Right cardiac atrium (tissue), 5 donors: ENCODE measurements at regions not wholly inside any gene's neighbourhood (a gene's known extent, or its start where the extent isn't known, plus 50 kb on each side); places are given as distances from the start of the nearest gene placed in this dataset.

Experiments used
- ATAC-seq, 2 donors: fragments of 200-7000 bp; cut with Tn5 transposase; one replicate each; pipeline versions ENCODE4 v1.8.0 to v1.9.1; 2020; ENCODE audit warnings: moderate library complexity in 2 of 2, mild to moderate bottlenecking in 1 of 2
- DNase-seq, 3 donors: peaks; one replicate each; pipeline ENCODE4 v3.0.0-alpha.2; 2020
- H3K27ac ChIP-seq: one replicate; pipeline ENCODE4 v1.5.1; 2013; ENCODE audit warnings: mild to moderate bottlenecking, low read length, control low read depth, moderate library complexity
- H3K27me3 ChIP-seq: one replicate; pipeline ENCODE4 v1.6.1; 2013; ENCODE audit not compliant: control insufficient read depth, insufficient read depth
- H3K4me1 ChIP-seq: one replicate; pipeline ENCODE4 v1.6.1; 2013; ENCODE audit warnings: low read length; ENCODE audit not compliant: control insufficient read depth, insufficient read depth
- H3K4me3 ChIP-seq: one replicate; pipeline ENCODE4 v1.5.1; 2013; ENCODE audit warnings: low read length, control low read depth
- H3K9me3 ChIP-seq: one replicate; pipeline ENCODE4 v1.6.1; 2013; ENCODE audit warnings: low read length; ENCODE audit not compliant: control insufficient read depth
- WGBS: extraction: QIAGEN DNeasy Blood & Tissue Kit; methylation state at CpG from one replicate; pipeline ENCODE4 v1.1.7; 2013; 5-methylcytosine and 5-hydroxymethylcytosine counted together
- intact Hi-C, 4 donors: fragments of 100-400 bp; cut with DNase I; formaldehyde crosslinking; loops; one replicate each; pipeline versions ENCODE4 v1.11.0 to v1.14.0; 2022 to 2023
- donor health status: healthy with polysubstance abuse.
- donor health status: DM: no; HTN: yes; CAD: no.
- donor health status: DM: no; HTN: no; CAD: no.
- donor health status: DM: no; HTN: yes; CAD: no; lungs with severe emphysema.
- donor health status: DM: yes; HTN: yes; CAD: no.

DNA sequence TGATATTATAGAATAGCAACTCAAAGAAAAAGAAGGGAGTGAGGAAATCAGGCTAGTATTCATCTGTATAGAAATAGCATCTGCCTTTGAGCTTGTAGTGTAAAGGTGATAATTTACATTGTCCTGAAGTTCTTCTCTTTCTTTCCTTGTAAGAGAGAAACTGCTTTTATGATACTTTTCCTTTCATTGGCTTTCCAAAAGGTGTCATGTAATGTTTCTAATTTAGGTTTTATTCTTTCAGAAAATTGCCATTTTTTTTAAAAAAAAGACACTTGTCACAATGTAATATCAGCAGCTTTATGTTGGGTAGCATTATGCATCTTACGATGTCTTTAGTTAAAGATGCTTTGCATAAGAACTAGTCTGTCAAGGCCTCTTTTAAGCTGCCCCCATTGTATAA is 1153.8 kb upstream of the PCDH7 start:
- no peak for ATAC-seq
- H3K4me3 ChIP-seq = no peak overlapping the region
- 96% methylated on average over 1 of the region's 1 CpG for WGBS
- DNase-seq = no peak
- no peak overlapping the region for H3K27ac ChIP-seq
- intact Hi-C loops = no loop called here
- no peaks in the 10 kb centered on the region for H3K27me3 ChIP-seq
- H3K9me3 ChIP-seq = no peaks in the 10 kb centered on the region
- no peaks in the 10 kb centered on the region for H3K4me1 ChIP-seq

DNA sequence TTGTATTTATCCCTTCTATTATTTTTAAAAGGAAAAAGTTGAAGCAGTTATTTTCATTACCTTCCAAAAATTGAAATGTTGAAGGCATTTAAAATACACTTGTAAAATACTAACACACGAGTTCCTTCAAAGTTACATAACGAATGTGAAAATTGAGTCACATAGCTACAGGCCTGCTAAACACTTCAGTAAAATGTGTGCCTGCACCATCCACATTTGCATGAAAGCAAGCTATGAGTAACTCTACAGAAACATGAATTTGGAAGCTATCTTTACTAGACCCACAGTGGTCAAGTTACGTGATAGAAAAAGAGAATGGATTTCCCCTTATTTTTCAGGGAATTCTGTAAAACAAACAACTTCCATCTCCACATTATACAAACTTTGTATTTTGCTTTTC is 1148.8 kb upstream of the PCDH7 start:
- no peak overlapping the region for H3K27ac ChIP-seq
- intact Hi-C loops = no loop called here
- no peaks in the 10 kb centered on the region for H3K27me3 ChIP-seq
- 88% methylated on average over 3 of the region's 3 CpGs for WGBS
- H3K4me3 ChIP-seq = no peak overlapping the region
- H3K4me1 ChIP-seq = no peaks in the 10 kb centered on the region
- no peaks in the 10 kb centered on the region for H3K9me3 ChIP-seq
- no peak for DNase-seq
- no peak for ATAC-seq

DNA sequence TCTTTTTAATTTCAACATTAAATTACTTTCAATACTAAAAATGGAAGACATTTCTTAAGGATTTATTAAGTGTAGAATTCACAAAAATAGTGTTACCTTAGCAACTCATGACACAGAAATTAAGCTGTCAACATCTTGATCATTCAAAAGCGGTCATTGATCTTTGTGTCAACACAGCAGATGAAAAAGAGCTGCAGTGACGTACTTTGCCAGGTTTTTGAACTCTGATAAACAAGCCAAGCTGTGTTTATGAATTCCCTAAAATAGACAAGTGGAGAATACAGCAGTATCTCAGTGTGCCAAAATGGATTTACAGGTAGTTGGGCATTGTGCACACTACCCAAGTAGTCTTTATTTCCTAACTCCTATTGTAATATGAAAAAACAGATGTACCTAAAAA is 1141.8 kb upstream of the PCDH7 start:
- 62% methylated on average over 2 of the region's 2 CpGs for WGBS
- intact Hi-C loops = no loop called here
- ATAC-seq = no peak

DNA sequence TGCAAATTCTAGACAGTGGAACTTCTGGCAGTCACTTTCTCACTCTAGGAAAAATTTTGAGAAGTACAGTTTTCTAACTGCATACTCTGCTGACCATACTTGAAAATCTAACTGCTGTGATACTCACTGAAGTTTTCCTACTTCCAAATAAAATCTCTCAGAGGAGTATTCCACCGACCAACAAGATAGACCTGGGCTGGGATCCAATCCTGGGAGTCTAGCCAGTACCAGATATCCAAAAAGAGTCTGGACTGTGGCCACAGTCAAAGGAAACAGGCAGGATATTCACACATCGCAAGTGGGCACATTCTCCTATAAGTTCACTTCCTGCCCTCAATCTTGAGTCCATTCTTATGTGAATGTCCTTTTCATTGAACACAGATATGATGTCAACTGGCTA is 1138.7 kb upstream of the PCDH7 start:
- WGBS = 5% methylated on average over 2 of the region's 2 CpGs
- intact Hi-C loops = no loop called here
- H3K4me1 ChIP-seq = no peaks in the 10 kb centered on the region
- peak in 2 of 3 donors; percentile 15 to 51 for DNase-seq
- no peak overlapping the region for H3K27ac ChIP-seq
- peak; percentile 70 to 85 for ATAC-seq
- H3K9me3 ChIP-seq = no peaks in the 10 kb centered on the region
- H3K4me3 ChIP-seq = no peak overlapping the region
- no peaks in the 10 kb centered on the region for H3K27me3 ChIP-seq

More for the DNA sequence above, 1141.8 kb upstream of the PCDH7 start:
- DNase-seq = no peak
- Histone ChIP-seq H3K4me3 (no peak overlapping the region), H3K4me1 (no peaks in the 10 kb centered on the region), H3K9me3 (no peaks in the 10 kb centered on the region), H3K27me3 (no peaks in the 10 kb centered on the region), H3K27ac (no peak overlapping the region)

DNA sequence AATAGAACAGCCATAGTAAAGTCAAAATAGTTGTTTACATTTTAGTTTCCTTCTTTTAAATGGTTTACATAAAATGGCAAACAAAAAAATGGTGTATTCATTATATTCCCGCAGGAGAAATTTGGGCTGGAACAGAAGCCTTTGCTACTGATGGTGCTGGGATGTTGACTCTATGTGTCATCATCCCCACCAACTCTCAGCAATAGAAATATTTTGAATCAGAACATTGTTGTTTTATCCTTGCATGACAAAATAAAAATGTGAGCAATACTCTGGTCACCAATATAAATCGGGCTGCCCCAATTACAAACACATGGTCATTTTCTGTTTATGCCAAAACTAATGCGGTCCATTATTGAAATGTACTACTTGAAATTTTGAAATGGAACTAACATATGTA is 1131.6 kb upstream of the PCDH7 start:
- no peak overlapping the region for H3K27ac ChIP-seq
- no peaks in the 10 kb centered on the region for H3K9me3 ChIP-seq
- H3K4me3 ChIP-seq = no peak overlapping the region
- intact Hi-C loops = no loop called here
- ATAC-seq (no peak), DNase-seq (no peak)
- 60% methylated on average over 3 of the region's 3 CpGs for WGBS
- no peaks in the 10 kb centered on the region for H3K27me3 ChIP-seq
- no peaks in the 10 kb centered on the region for H3K4me1 ChIP-seq

DNA sequence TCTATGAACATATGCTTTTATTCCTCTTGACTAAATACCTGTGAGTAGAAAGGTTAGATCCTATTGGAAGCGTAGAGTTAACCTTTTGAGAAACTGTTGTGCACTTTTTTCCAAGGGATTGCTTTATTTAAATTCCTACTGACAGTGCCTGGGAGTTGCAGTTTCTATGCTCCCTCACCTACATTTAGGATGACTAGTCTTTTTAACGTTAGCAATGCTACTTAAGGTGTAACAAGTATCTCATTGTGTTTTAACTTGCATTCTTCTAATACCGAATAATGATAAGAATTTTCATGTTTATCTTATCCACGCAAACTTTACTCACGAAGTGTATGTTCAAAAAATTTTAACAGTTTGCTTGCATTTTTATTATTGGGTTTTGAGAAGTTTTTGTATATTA is 1123.9 kb upstream of the PCDH7 start:
- intact Hi-C loops = no loop called here
- H3K4me1 ChIP-seq = no peaks in the 10 kb centered on the region
- ATAC-seq (no peak), DNase-seq (no peak)
- no peaks in the 10 kb centered on the region for H3K27me3 ChIP-seq
- H3K27ac ChIP-seq = no peak overlapping the region
- no peak overlapping the region for H3K4me3 ChIP-seq
- WGBS = 71% methylated on average over 5 of the region's 5 CpGs
- no peaks in the 10 kb centered on the region for H3K9me3 ChIP-seq

DNA sequence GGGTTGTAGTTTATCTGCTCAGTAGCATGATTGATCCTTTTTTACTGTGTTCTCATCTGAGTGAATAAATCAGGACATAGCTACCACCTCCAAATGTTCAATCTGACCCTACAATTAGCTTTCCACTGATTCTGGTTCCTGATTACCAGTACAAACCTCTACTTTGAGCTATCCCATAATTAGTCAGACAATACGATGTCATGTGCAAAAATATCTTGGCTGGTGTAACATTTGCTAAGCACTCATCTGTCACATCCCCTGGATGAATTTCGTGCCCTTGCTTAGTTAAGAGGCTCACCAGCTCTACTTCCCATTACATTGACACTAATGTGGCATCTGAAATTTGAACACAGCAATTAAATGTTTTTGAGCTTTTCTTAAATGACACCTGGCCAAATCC is 1101.0 kb upstream of the PCDH7 start:
- no peaks in the 10 kb centered on the region for H3K27me3 ChIP-seq
- H3K4me3 ChIP-seq = no peak overlapping the region
- intact Hi-C loops = no loop called here
- no peak overlapping the region for H3K27ac ChIP-seq
- no peaks in the 10 kb centered on the region for H3K4me1 ChIP-seq
- DNase-seq (no peak), ATAC-seq (no peak)
- 55% methylated on average over 2 of the region's 2 CpGs for WGBS
- H3K9me3 ChIP-seq = no peaks in the 10 kb centered on the region

DNA sequence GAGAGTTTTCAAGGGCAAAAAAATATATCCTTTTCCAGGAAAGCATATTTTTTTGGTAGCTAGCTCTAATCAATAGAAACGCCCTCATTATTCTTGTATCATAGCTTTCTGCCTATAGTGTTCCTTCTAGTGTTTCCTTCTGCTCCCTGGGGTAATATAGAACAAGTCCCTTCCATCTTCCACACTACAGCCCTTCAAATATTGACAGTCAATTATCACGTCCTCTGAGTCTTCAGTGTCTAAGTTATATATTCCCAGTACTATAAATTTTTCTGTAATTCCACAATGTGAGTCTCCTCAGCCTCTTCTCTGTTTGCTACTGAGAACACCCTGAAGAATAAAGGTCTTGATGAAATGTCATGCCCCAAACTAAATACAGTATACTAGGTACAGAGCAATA is 1088.0 kb upstream of the PCDH7 start:
- H3K4me3 ChIP-seq = no peak overlapping the region
- no peaks in the 10 kb centered on the region for H3K27me3 ChIP-seq
- intact Hi-C loops = no loop called here
- H3K27ac ChIP-seq = no peak overlapping the region
- no peaks in the 10 kb centered on the region for H3K9me3 ChIP-seq
- ATAC-seq (no peak), DNase-seq (no peak)
- H3K4me1 ChIP-seq = no peaks in the 10 kb centered on the region
- WGBS = 38% methylated on average over 2 of the region's 2 CpGs

DNA sequence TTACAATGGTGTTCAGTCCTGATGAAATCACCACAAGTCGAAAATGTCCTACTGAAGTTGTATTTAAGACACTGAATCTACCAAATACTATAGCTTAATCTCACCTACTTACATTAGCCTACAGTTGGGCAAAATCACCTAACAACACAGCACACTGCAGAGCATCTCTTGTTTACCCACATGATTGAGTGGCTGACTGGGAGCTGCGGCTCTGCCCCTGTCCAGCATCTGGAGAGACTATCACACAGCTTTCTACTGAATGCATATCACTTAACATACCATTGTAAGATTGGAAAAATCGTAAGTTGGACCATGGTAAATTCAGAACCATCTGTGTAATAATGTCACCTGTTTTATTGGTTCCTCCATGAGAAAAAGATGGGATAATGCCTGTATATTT is 1083.2 kb upstream of the PCDH7 start:
- 40% methylated on average over 3 of the region's 3 CpGs for WGBS
- Histone ChIP-seq H3K9me3 (no peaks in the 10 kb centered on the region), H3K4me3 (no peak overlapping the region), H3K4me1 (no peaks in the 10 kb centered on the region), H3K27me3 (no peaks in the 10 kb centered on the region), H3K27ac (no peak overlapping the region)
- DNase-seq = no peak
- intact Hi-C loops = no loop called here
- no peak for ATAC-seq

DNA sequence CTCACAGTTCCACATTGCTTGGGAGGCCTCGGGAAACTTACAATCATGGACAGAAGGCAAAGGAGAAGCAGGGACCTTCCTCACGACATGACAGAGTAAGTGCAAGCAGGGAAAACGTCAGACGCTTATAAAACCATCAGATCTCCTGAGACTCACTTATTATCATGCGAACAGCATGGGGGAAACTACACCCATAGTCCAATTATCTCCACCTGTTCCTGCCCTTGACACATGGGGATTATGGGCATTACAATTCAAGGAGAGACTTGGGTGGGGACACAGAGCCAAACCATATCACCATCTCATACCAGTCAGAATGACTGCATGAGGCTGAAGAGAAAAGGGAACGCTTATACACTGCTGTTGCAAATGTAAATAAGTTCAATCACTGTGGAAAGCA is 1066.9 kb upstream of the PCDH7 start:
- Histone ChIP-seq H3K27me3 (no peaks in the 10 kb centered on the region), H3K4me3 (no peak overlapping the region), H3K4me1 (no peaks in the 10 kb centered on the region), H3K9me3 (no peaks in the 10 kb centered on the region), H3K27ac (no peak overlapping the region)
- ATAC-seq = no peak
- DNase-seq = no peak
- intact Hi-C loops = no loop called here
- WGBS = 71% methylated on average over 6 of the region's 6 CpGs

DNA sequence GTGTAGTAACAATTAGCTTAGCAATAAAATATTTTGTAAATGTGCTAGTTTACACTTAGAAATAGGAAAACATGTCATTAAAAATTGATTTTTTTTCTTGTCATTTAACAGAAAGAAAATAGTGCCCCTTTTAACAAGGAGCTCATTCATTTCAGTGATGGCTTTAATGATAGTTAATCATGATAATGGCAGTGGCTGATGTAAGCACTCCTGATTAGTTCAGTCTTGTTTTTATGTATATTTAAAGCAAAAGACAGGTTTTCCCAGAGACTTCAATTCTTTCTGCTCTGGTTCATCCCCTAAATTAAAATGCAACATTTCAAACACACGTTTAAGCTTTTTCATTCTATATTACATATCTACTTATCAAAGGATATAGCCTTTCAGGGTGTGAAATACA is 1039.5 kb upstream of the PCDH7 start:
- Histone ChIP-seq H3K9me3 (no peaks in the 10 kb centered on the region), H3K27me3 (no peaks in the 10 kb centered on the region), H3K4me3 (no peak overlapping the region), H3K27ac (no peak overlapping the region), H3K4me1 (no peaks in the 10 kb centered on the region)
- no peak for DNase-seq
- intact Hi-C loops = no loop called here
- WGBS = 62% methylated on average over 1 of the region's 1 CpG
- no peak for ATAC-seq

DNA sequence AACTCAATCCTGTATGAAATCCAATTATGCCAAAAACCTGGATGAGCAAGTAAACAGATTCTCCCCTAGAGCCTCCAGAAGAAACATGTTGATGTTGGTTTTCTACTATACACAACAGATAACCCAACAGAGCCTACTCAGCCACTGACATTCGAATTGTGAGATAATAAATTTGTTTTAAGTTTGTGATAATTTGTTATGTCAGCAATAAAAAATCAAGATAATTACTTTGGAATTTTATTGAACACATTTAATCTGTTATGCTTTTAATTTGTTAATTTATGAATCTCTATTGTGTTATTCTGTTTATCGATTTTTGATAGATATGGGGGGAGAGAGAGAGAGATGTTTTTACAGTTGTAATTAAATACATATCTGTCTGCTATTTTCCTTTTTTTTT is 1016.1 kb upstream of the PCDH7 start:
- intact Hi-C loops = no loop called here
- no peak for ATAC-seq
- no peaks in the 10 kb centered on the region for H3K4me1 ChIP-seq
- H3K4me3 ChIP-seq = no peak overlapping the region
- WGBS = 79% methylated on average over 2 of the region's 2 CpGs
- no peak for DNase-seq
- H3K27me3 ChIP-seq = no peaks in the 10 kb centered on the region
- no peaks in the 10 kb centered on the region for H3K9me3 ChIP-seq
- no peak overlapping the region for H3K27ac ChIP-seq
